NT2/D1 (cell line): ENCODE measurements at regions not wholly inside any gene's neighbourhood (a gene's known extent, or its start where the extent isn't known, plus 50 kb on each side); places are given as distances from the start of the nearest gene placed in this dataset.
"Not testable (repeated sequence)": the region's sequence is repeated elsewhere in the genome, so short reads cannot be mapped to it uniquely, and the experiment has no call there.

Source experiments
- DNase-seq: peaks from one replicate; pipeline ENCODE4 v3.0.0-alpha.2; 2011; ENCODE audit warnings: low read depth, low spot score
- H3K27me3 ChIP-seq: 2 replicates; pipeline ENCODE4 v1.6.0; 2011; ENCODE audit warnings: mild to moderate bottlenecking; ENCODE audit not compliant: insufficient read length, insufficient read depth
- H3K36me3 ChIP-seq: 2 replicates; pipeline ENCODE4 v1.6.1; 2011; ENCODE audit warnings: mild to moderate bottlenecking, low read length, mixed read lengths; ENCODE audit not compliant: insufficient read depth, insufficient read length
- H3K4me1 ChIP-seq: 2 replicates; pipeline ENCODE4 v1.5.1; 2011; ENCODE audit not compliant: insufficient read depth, insufficient read length
- H3K4me3 ChIP-seq: 2 replicates; pipeline ENCODE4 v1.5.1; 2011; ENCODE audit warnings: low read depth; ENCODE audit not compliant: insufficient read length
- H3K9ac ChIP-seq: 2 replicates; pipeline ENCODE4 v1.6.0; 2011; ENCODE audit warnings: low read depth; ENCODE audit not compliant: insufficient read length
- H3K9me3 ChIP-seq: 2 replicates; pipeline ENCODE4 v1.5.1; 2011; ENCODE audit warnings: mild to moderate bottlenecking, low read length; ENCODE audit not compliant: insufficient read depth
- SUZ12 ChIP-seq: IDR thresholded peaks from 2 replicates; pipeline ENCODE4 v1.6.1; 2011; ENCODE audit not compliant: insufficient read length, insufficient read depth; ENCODE audit errors: extremely low read depth
- YY1 ChIP-seq: IDR thresholded peaks from 2 replicates; pipeline ENCODE4 v1.6.1; 2011; ENCODE audit not compliant: insufficient read length, insufficient read depth
- ZNF274 ChIP-seq: IDR thresholded peaks from 2 replicates; pipeline ENCODE4 v1.6.1; 2011; ENCODE audit warnings: mild to moderate bottlenecking, low read depth, low read length

DNA sequence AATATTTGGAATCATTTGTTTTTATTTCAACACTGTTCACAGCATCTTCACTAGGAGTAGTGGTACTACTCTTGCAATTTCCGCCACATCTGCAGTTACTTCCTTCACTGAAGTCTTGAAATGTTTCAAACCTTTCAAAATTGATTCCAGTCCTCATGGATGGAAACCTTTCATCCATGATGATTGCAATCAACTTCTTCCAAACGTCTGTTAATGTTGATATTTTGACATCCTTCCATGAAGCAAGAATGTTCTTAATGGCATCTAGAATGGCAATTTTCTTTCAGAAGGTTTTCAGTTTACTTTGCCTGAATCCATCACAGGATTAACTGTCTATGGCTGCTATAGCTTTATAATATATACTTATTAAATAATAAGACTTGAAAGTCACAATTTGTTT lies 736.8 kb upstream of the CA10 start:
- Histone ChIP-seq H3K9me3 (no peaks in the 10 kb centered on the region), H3K36me3 (no peaks in the 10 kb centered on the region), H3K4me1 (no peaks in the 10 kb centered on the region), H3K4me3 (no peak overlapping the region), H3K9ac (no peak overlapping the region), H3K27me3 (no peaks in the 10 kb centered on the region)
- TF ChIP-seq SUZ12 (no peak), ZNF274 (no peak), YY1 (no peak)
- no peak for DNase-seq

DNA sequence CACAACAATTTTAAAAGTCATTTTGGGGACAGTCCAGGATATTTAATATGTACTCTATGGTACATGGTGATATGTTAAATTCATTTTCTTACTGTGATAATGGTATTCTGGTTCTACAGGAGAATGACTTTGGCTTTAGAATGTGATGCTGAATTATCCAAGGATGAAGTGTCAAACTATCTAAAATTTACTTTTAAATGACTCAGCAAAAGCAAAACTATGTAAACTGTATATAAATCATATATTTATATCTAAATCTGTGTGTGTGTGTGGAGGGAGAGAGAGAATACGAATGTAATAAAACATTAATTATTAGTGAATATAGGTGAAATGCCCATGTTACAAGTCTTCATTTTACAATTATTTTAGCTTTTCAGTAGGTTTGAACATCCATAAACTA lies 733.8 kb upstream of the CA10 start:
- TF ChIP-seq YY1: no peak
- no peak for TF ChIP-seq SUZ12
- TF ChIP-seq ZNF274: no peak
- H3K4me3 ChIP-seq: no peak overlapping the region
- H3K4me1 ChIP-seq: no peaks in the 10 kb centered on the region
- H3K9ac ChIP-seq: no peak overlapping the region
- H3K9me3 ChIP-seq: no peaks in the 10 kb centered on the region
- DNase-seq: no peak
- no peaks in the 10 kb centered on the region for H3K36me3 ChIP-seq
- no peaks in the 10 kb centered on the region for H3K27me3 ChIP-seq

GRCh38 chr17:52885882-52886281 lies 727.4 kb upstream of the CA10 start:
- no peaks in the 10 kb centered on the region for H3K9me3 ChIP-seq
- H3K4me1 ChIP-seq: no peaks in the 10 kb centered on the region
- TF ChIP-seq YY1 (no peak), SUZ12 (no peak), ZNF274 (no peak)
- no peak overlapping the region for H3K4me3 ChIP-seq
- no peak for DNase-seq
- H3K36me3 ChIP-seq: no peaks in the 10 kb centered on the region
- no peak overlapping the region for H3K9ac ChIP-seq
- H3K27me3 ChIP-seq: no peaks in the 10 kb centered on the region

GRCh38 chr17:52883907-52884491 lies 725.5 kb upstream of the CA10 start:
- H3K9me3 ChIP-seq, H3K9ac ChIP-seq, H3K4me3 ChIP-seq, H3K4me1 ChIP-seq, DNase-seq, H3K27me3 ChIP-seq, H3K36me3 ChIP-seq: not testable (repeated sequence)

- not testable (repeated sequence) for H3K4me1 ChIP-seq, H3K27me3 ChIP-seq, DNase-seq, H3K9me3 ChIP-seq, H3K4me3 ChIP-seq, H3K9ac ChIP-seq, H3K36me3 ChIP-seq
Observed at GRCh38 chr17:52846767-52847166, 688.3 kb upstream of the CA10 start.

GRCh38 chr17:52841971-52842370 lies 683.5 kb upstream of the CA10 start:
- H3K4me3 ChIP-seq: no peak overlapping the region
- H3K36me3 ChIP-seq: no peaks in the 10 kb centered on the region
- no peaks in the 10 kb centered on the region for H3K4me1 ChIP-seq
- no peak overlapping the region for H3K9ac ChIP-seq
- no peak for TF ChIP-seq ZNF274
- TF ChIP-seq SUZ12: no peak
- TF ChIP-seq YY1: no peak
- H3K9me3 ChIP-seq: no peaks in the 10 kb centered on the region
- DNase-seq: no peak
- no peaks in the 10 kb centered on the region for H3K27me3 ChIP-seq

- TF ChIP-seq ZNF274: no peak
- TF ChIP-seq YY1: no peak
- no peak for TF ChIP-seq SUZ12
- Histone ChIP-seq H3K4me3 (no peak overlapping the region), H3K9ac (no peak overlapping the region), H3K9me3 (no peaks in the 10 kb centered on the region), H3K36me3 (no peaks in the 10 kb centered on the region), H3K27me3 (no peaks in the 10 kb centered on the region), H3K4me1 (no peaks in the 10 kb centered on the region)
- no peak for DNase-seq
Observed at GRCh38 chr17:52837492-52837891, 679.0 kb upstream of the CA10 start.

DNA sequence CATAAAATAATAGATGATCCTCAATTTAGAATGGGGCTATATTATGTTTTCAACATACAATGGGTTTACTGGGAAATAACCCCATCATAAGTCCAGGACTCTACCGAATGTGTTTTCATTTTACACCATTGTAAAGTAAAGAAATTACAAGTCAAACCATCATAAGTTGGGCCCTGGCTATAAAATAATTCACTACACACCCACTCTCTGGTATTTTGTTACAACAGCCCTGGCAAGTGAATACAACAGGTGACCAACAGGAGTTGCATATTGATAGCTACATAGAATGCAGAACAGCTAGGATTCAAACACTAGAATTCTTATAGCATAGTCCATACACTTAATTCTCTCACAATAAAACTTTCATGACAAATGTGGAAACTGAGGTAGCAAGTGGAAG lies 673.0 kb upstream of the CA10 start:
- Histone ChIP-seq H3K4me3 (no peak overlapping the region), H3K9ac (no peak overlapping the region), H3K9me3 (peaks cover 8% of the 10 kb centered on the region; the same call in 1 of the 2 replicates), H3K4me1 (no peaks in the 10 kb centered on the region), H3K36me3 (no peaks in the 10 kb centered on the region), H3K27me3 (no peaks in the 10 kb centered on the region)
- no peak for DNase-seq
- TF ChIP-seq ZNF274 (no peak), YY1 (no peak), SUZ12 (no peak)
